ENCODE measurements at regions not wholly inside any gene's neighbourhood (a gene's known extent, or its start where the extent isn't known, plus 50 kb on each side); places are given as distances from the start of the nearest gene placed in this dataset.
"Not testable (repeated sequence)": the region's sequence is repeated elsewhere in the genome, so short reads cannot be mapped to it uniquely, and the experiment has no call there.

GRCh38 chr22:23494930-23495266 is 85.2 kb downstream of the IGLL1 start:
- H3K36me3 Mint-ChIP-seq: no peaks in the 10 kb centered on the region
- H3K27ac Mint-ChIP-seq: no peak overlapping the region
- H3K4me1 Mint-ChIP-seq: no peaks in the 10 kb centered on the region
- H3K27me3 Mint-ChIP-seq: peaks cover 65% of the 10 kb centered on the region
- no peaks in the 10 kb centered on the region for H3K9me3 Mint-ChIP-seq
- ATAC-seq: no peak
- no peak overlapping the region for H3K4me3 Mint-ChIP-seq

GRCh38 chr22:23485490-23485889 is 94.6 kb downstream of the IGLL1 start:
- peaks cover 19% of the 10 kb centered on the region for H3K27me3 Mint-ChIP-seq
- no peaks in the 10 kb centered on the region for H3K9me3 Mint-ChIP-seq
- ATAC-seq: peak; percentile 68
- H3K27ac Mint-ChIP-seq: no peak overlapping the region
- no peaks in the 10 kb centered on the region for H3K4me1 Mint-ChIP-seq
- H3K36me3 Mint-ChIP-seq: no peaks in the 10 kb centered on the region
- H3K4me3 Mint-ChIP-seq: no peak overlapping the region

GRCh38 chr22:23484651-23485050 is 95.4 kb downstream of the IGLL1 start:
- no peak for ATAC-seq
- H3K9me3 Mint-ChIP-seq: no peaks in the 10 kb centered on the region
- no peak overlapping the region for H3K4me3 Mint-ChIP-seq
- peaks cover 19% of the 10 kb centered on the region for H3K27me3 Mint-ChIP-seq
- no peak overlapping the region for H3K27ac Mint-ChIP-seq
- H3K36me3 Mint-ChIP-seq: no peaks in the 10 kb centered on the region
- no peaks in the 10 kb centered on the region for H3K4me1 Mint-ChIP-seq

GRCh38 chr22:23481369-23481768 is 98.7 kb downstream of the IGLL1 start:
- Mint-ChIP-seq H3K4me3 (no peak overlapping the region), H3K4me1 (no peaks in the 10 kb centered on the region), H3K36me3 (no peaks in the 10 kb centered on the region), H3K9me3 (no peaks in the 10 kb centered on the region), H3K27ac (no peak overlapping the region), H3K27me3 (peaks cover 34% of the 10 kb centered on the region)
- ATAC-seq: no peak

GRCh38 chr22:23478175-23478574 is 101.9 kb downstream of the IGLL1 start:
- Mint-ChIP-seq H3K4me1 (peaks cover 8% of the 10 kb centered on the region), H3K27ac (no peak overlapping the region), H3K27me3 (peaks cover 15% of the 10 kb centered on the region)

GRCh38 chr22:23474531-23474930 is 105.6 kb downstream of the IGLL1 start:
- H3K9me3 Mint-ChIP-seq, ATAC-seq: not testable (repeated sequence)
- H3K27me3 Mint-ChIP-seq: peaks cover 13% of the 10 kb centered on the region

More at GRCh38 chr22:23478175-23478574, 101.9 kb downstream of the IGLL1 start:
- Mint-ChIP-seq H3K9me3 (no peaks in the 10 kb centered on the region), H3K4me3 (no peak overlapping the region), H3K36me3 (no peaks in the 10 kb centered on the region)
- no peak for ATAC-seq

GRCh38 chr22:23473901-23474300 is 106.2 kb downstream of the IGLL1 start:
- no peak overlapping the region for H3K27ac Mint-ChIP-seq
- H3K9me3 Mint-ChIP-seq: no peaks in the 10 kb centered on the region
- H3K4me1 Mint-ChIP-seq: peaks cover 24% of the 10 kb centered on the region
- ATAC-seq: no peak
- H3K36me3 Mint-ChIP-seq: no peaks in the 10 kb centered on the region
- peaks cover 7% of the 10 kb centered on the region for H3K27me3 Mint-ChIP-seq
- no peak overlapping the region for H3K4me3 Mint-ChIP-seq

More at GRCh38 chr22:23474531-23474930, 105.6 kb downstream of the IGLL1 start:
- not testable (repeated sequence) for H3K27ac Mint-ChIP-seq, H3K36me3 Mint-ChIP-seq, H3K4me3 Mint-ChIP-seq
- H3K4me1 Mint-ChIP-seq: peaks cover 24% of the 10 kb centered on the region

- not testable (repeated sequence) for ATAC-seq, H3K4me3 Mint-ChIP-seq, H3K27me3 Mint-ChIP-seq, H3K9me3 Mint-ChIP-seq, H3K27ac Mint-ChIP-seq, H3K36me3 Mint-ChIP-seq
- H3K4me1 Mint-ChIP-seq: peaks cover 24% of the 10 kb centered on the region
Observed at GRCh38 chr22:23472376-23472775, 107.7 kb downstream of the IGLL1 start.

GRCh38 chr22:23471698-23472097 is 108.4 kb downstream of the IGLL1 start:
- Mint-ChIP-seq H3K27me3 (peaks cover 5% of the 10 kb centered on the region), H3K4me1 (peaks cover 24% of the 10 kb centered on the region), H3K27ac (no peak overlapping the region), H3K9me3 (no peaks in the 10 kb centered on the region), H3K4me3 (no peak overlapping the region), H3K36me3 (no peaks in the 10 kb centered on the region)
- no peak for ATAC-seq

- Mint-ChIP-seq H3K27me3 (peaks cover 10% of the 10 kb centered on the region), H3K4me3 (no peak overlapping the region), H3K27ac (no peak overlapping the region), H3K36me3 (no peaks in the 10 kb centered on the region), H3K9me3 (no peaks in the 10 kb centered on the region), H3K4me1 (peaks cover 24% of the 10 kb centered on the region)
- no peak for ATAC-seq
Observed at GRCh38 chr22:23470811-23471389, 109.2 kb downstream of the IGLL1 start.

GRCh38 chr22:23467721-23468294 is 112.3 kb downstream of the IGLL1 start:
- ATAC-seq: no peak
- no peak overlapping the region for H3K4me3 Mint-ChIP-seq
- H3K36me3 Mint-ChIP-seq: no peaks in the 10 kb centered on the region
- H3K27me3 Mint-ChIP-seq: peaks cover 25% of the 10 kb centered on the region
- H3K27ac Mint-ChIP-seq: no peak overlapping the region
- H3K9me3 Mint-ChIP-seq: no peaks in the 10 kb centered on the region
- H3K4me1 Mint-ChIP-seq: peaks cover 12% of the 10 kb centered on the region

- no peaks in the 10 kb centered on the region for H3K36me3 Mint-ChIP-seq
- H3K9me3 Mint-ChIP-seq: no peaks in the 10 kb centered on the region
- H3K27me3 Mint-ChIP-seq: peaks cover 40% of the 10 kb centered on the region
- no peak for ATAC-seq
- no peak overlapping the region for H3K4me3 Mint-ChIP-seq
- no peaks in the 10 kb centered on the region for H3K4me1 Mint-ChIP-seq
- H3K27ac Mint-ChIP-seq: no peak overlapping the region
Observed at GRCh38 chr22:23466351-23466750, 113.7 kb downstream of the IGLL1 start.

GRCh38 chr22:23464796-23465195 is 115.3 kb downstream of the IGLL1 start:
- H3K27me3 Mint-ChIP-seq: peaks cover 54% of the 10 kb centered on the region
- H3K4me3 Mint-ChIP-seq, H3K4me1 Mint-ChIP-seq, H3K36me3 Mint-ChIP-seq, H3K27ac Mint-ChIP-seq, H3K9me3 Mint-ChIP-seq, ATAC-seq: not testable (repeated sequence)

GRCh38 chr22:23460517-23461031 is 119.5 kb downstream of the IGLL1 start:
- peaks cover 80% of the 10 kb centered on the region for H3K27me3 Mint-ChIP-seq
- H3K9me3 Mint-ChIP-seq, H3K27ac Mint-ChIP-seq, H3K4me3 Mint-ChIP-seq, H3K36me3 Mint-ChIP-seq: not testable (repeated sequence)
- peaks cover 17% of the 10 kb centered on the region for H3K4me1 Mint-ChIP-seq
- peak; percentile 73 for ATAC-seq

GRCh38 chr22:23459645-23460516 is 120.2 kb downstream of the IGLL1 start:
- H3K9me3 Mint-ChIP-seq, H3K4me3 Mint-ChIP-seq, H3K36me3 Mint-ChIP-seq, H3K27ac Mint-ChIP-seq: not testable (repeated sequence)
- H3K4me1 Mint-ChIP-seq: peaks cover 17% of the 10 kb centered on the region
- H3K27me3 Mint-ChIP-seq: peaks cover 80% of the 10 kb centered on the region
- ATAC-seq: peak; percentile 6

All from stimulated activated memory B cell treated with anti-CD40 and anti-IgM and Interleukin-4, amounts not matched to agents 10 μg/mL and 1 μg/mL and 100 μg/mL, for 72 hours (primary cell).